B cell (primary cell): ENCODE measurements at regions not wholly inside any gene's neighbourhood (a gene's known extent, or its start where the extent isn't known, plus 50 kb on each side); places are given as distances from the start of the nearest gene placed in this dataset.

Experiments
- CTCF ChIP-seq: fragments of 200-600 bp; IDR thresholded peaks from one replicate; pipeline ENCODE4 v1.8.0; 2022; ENCODE audit warnings: antibody characterized with exemption, mild to moderate bottlenecking
- EZH2 ChIP-seq: IDR thresholded peaks from 2 replicates; pipeline ENCODE4 v1.6.1; 2012; ENCODE audit warnings: borderline replicate concordance, low read depth, mild to moderate bottlenecking, moderate library complexity, low read length; ENCODE audit not compliant: insufficient read depth, poor library complexity, severe bottlenecking

DNA sequence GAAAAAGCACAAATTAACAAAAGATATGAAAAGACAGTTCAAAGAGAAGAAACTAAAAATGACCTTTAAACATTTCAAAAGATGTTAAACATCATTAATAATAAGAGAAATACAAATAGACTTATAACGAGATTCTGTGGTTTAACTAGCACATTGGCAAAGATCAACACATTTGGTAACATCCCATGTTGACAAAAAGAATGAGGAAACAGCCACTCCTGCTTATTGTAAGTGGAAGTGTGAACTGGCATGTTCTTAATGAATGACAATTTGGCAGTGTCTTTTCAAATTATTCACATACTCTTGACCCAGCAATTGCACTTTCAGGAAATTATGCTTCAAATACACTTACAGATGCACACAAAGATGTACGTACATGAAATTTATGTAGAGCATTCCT, 176.3 kb downstream of the TLE1 start:
- TF ChIP-seq EZH2: no peak
- TF ChIP-seq CTCF: no peak
